Body of pancreas (tissue), 4 donors: ENCODE measurements at regions not wholly inside any gene's neighbourhood (a gene's known extent, or its start where the extent isn't known, plus 50 kb on each side); places are given as distances from the start of the nearest gene placed in this dataset.

Experiments used
- POLR2A ChIP-seq, 3 donors: fragments of 450-650 bp; IDR thresholded peaks; one replicate each; pipeline ENCODE4 v1.6.1; 2016; ENCODE audit warnings: antibody characterized with exemption in 3 of 3, mild to moderate bottlenecking in 2 of 3
- TF ChIP-seq, protein P1 (sequence below), 7 experiments: fragments of 450-650 bp in 4 of 7; fragments of 200-600 bp in 3 of 7; sonication (generic) in 3 of 7; IDR thresholded peaks; one replicate each; pipeline ENCODE4 v1.5.1; 2016 to 2019; ENCODE audit warnings: antibody characterized with exemption in 7 of 7

DNA sequence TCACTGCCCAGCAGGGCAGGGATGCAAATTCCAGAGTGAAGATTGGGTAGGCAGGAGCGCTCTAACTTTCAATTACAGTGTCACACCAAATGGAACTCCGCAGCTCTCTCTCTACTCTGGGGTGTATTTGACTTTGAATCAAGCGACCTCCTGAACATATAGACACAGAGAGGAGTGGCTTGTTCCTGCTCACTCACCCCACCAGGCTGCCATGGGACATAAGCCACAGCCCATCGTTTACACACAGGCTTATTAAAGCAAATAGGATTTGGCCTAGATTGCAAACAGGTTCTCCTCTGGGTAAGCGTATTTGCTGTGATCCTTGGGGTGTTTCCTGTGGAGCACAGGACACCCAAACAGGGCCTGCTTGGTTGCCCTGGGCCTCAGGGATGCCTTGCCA lies 281.6 kb upstream of the CCL2 start:
- TF ChIP-seq, protein P1, sequence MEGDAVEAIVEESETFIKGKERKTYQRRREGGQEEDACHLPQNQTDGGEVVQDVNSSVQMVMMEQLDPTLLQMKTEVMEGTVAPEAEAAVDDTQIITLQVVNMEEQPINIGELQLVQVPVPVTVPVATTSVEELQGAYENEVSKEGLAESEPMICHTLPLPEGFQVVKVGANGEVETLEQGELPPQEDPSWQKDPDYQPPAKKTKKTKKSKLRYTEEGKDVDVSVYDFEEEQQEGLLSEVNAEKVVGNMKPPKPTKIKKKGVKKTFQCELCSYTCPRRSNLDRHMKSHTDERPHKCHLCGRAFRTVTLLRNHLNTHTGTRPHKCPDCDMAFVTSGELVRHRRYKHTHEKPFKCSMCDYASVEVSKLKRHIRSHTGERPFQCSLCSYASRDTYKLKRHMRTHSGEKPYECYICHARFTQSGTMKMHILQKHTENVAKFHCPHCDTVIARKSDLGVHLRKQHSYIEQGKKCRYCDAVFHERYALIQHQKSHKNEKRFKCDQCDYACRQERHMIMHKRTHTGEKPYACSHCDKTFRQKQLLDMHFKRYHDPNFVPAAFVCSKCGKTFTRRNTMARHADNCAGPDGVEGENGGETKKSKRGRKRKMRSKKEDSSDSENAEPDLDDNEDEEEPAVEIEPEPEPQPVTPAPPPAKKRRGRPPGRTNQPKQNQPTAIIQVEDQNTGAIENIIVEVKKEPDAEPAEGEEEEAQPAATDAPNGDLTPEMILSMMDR (IDR thresholded peaks at IDR 0.05): no peak
- TF ChIP-seq POLR2A (IDR thresholded peaks at IDR 0.05): no peak
